Hematopoietic multipotent progenitor cell treated with erythropoietin and hydrocortisone succinate and interleukin-3 and kit ligand, for 15 days (in vitro differentiated cells): ENCODE measurements at regions not wholly inside any gene's neighbourhood (a gene's known extent, or its start where the extent isn't known, plus 50 kb on each side); places are given as distances from the start of the nearest gene placed in this dataset.

Experiments used
- DNase-seq: peaks from one replicate; pipeline ENCODE4 v3.0.0-alpha.2; 2015; ENCODE audit warnings: low spot score

DNA sequence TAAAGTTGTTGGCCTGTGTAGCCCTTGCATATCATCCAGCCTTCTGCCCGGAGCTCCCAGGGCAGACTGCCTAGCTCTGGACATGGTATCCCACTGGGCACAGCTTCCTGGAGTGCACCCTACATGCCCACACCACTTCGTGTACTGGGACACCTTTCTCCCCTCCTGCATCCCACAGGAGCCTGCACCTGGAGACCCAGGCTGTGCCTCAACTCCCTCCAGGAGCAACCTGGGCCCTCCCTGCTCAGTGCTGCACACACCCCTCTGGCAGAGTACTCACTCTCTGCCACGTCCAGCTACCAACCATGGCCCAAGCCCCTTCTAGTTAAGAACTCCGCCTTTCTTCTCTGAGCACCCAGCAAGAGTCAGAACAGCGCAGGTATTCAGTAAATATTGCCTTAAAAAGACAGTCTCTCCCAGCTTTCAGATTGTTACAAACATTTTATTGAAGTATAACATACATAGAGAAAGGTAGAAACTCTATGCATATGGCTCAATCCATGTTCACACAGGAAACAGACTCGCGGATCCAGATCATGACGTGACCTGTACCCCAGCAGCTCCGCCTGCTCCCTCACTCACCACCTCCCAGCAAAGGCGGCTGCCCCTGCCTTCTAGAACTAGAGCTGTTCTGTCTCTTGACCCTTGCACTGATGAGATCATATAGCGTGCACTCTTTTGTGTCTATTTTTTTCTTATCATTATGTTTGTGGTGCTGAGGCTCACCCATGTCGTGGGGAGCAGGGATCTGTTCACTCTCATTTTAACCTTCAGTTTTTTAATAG is 98.4 kb upstream of the MYCN start:
- DNase-seq = no peak

DNA sequence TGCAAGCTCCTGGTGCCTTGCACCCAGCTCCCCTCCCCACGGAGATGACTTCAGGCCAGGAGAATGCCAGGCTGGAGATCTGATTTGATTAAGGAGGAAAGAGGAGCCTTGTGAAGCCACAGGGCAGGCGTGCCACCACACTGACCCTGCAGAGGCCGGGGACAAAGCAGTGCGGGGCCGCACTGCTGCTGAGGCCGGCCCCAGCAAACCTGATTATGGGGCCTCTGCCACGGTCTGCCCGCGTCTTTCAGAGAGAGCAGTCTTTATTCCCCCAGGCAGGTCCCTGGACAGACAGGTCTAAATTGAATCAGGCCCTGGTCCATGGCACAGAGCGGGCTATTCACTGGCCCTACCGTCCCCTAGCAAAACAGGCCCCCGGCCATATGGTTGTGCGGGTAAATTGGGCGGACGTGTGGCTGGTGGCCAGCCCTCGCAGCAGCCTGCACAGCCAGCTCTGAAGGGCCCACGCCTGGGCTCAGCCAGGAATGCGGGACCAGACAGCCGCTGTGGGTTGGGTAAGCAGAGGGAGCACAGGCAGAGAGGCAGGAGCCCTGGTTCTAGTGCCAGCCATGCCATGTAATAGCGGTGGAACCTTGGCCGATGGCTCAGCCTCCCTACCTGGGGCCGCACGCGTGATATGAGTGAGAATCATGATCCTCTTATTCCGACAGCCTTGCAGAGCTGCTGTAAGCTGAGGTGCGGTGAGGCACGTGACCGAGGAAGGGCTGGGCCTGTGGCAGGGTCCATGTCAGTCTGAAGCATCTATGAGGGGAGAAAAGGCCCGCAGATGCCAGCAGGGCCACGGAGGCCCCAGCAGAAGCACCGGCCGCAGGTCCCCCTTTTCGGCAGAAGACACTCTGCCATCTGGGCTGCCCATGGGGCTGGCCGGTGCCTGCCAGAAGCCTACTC is 97.3 kb upstream of the MYCN start:
- no peak for DNase-seq

DNA sequence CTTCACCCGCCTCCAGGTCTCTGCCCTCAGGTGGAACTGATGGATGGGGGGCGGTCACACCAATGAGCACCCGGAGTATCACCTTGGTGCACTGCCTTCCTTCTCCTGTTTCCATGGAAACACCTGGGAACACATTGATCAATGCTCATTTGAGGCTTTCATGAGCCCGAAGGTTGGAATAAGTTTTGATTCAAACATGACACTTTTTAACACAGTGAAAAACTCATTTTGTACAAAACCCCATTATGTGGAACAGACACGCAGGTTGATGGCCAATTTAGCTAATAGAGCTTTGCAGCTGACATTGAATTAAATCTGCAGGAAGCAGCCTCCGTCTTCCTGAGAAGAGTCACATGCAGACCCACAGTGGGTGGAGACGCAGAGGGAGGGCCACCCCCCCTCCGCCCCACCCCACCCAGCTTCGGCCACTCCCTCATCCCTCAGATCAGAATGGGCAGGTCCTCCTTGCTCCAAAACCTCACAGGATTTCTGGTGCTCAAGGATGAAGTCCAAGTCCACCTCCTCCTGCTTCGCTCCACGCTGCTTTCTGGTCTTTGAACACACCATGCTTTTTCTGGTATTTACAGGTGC is 96.0 kb upstream of the MYCN start:
- DNase-seq = peak; percentile 4

DNA sequence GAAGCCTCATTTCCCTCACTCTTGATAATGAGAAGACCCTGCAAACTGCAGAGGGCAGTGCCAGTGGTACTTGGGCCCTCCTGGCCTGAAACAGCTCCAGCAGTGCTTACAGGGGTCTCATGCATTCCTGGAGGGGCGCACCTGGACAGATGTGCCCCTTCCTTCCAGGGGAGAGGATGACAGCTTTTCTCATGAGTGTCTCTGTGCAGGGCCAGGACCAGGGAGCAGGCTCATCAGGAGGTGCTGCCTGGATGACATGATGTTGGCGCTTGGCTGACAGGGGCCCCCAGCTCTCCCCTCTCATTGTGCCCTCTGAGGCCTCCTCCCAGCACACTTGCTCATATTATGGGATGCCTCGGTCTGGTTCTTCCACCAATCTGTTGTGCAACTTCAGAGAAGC is 95.1 kb upstream of the MYCN start:
- no peak for DNase-seq

DNA sequence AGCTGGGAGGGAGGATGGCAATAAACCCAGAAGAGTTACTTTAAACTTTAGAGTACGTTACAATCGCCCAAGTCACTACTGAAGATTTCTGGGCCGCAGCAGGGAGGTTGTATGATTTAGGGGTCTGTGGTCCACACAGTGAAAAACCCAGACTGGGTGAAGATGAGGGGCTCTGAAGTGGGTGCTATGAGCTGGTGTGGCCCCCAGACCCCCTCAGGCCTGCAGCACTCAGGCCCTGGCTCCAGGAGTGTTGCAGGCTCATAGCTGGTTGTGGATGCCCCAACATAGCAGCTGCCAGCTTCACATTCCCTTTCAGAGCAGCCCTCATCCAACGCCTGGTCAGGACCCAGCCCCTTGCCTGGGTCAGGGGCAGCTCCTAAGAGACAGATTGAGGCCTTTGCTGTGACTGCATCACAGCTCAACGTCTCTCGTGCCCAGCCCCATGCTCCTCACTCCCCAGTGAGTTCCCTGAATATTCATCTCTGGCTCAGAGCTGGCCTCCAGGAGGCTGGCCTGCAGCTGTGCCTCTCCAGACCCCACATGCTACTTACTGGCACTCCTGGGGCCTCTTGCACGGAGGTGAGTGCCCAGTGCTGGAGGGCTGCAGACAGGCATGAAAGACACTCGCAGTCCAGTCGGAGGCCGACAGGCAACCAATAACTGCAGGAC is 94.5 kb upstream of the MYCN start:
- DNase-seq = no peak

DNA sequence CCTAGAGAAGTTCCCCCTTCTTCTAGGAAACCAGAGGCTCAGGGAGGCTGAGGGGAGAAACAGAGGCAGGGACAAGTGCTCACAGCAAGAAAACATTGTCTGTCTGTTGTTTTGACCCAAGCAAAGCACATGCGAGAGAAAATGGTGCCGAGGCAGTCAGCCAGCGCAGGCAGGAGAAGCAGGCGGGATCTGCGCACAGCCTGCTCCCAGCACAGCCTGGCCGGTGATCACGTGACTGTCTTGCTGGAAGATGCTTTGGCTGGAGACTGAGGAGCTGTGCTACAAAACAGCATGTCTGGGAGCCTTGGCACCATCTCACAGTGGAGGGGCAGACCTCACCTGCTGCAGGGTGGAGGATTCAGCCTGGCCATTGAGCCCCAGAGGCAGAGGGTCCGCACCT is 93.7 kb upstream of the MYCN start:
- no peak for DNase-seq

DNA sequence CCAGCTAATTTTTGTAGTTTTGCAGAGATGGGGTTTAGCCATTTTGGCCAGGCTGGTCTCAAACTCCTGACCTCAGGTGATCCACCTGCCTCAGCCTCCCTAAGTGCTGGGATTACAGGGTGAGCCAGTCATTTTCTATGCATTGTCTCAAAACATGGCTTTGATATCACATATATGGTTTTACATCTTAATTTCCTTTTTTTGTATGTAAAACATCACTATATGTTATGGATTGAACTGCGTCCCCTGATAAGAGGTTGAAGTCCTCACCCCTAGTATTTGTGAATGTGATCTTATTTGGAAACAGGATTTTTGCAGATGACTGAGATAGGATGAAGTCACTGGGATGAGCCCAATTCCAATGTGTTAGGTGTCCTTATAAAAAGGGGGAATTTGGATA is 89.8 kb upstream of the MYCN start:
- no peak for DNase-seq

DNA sequence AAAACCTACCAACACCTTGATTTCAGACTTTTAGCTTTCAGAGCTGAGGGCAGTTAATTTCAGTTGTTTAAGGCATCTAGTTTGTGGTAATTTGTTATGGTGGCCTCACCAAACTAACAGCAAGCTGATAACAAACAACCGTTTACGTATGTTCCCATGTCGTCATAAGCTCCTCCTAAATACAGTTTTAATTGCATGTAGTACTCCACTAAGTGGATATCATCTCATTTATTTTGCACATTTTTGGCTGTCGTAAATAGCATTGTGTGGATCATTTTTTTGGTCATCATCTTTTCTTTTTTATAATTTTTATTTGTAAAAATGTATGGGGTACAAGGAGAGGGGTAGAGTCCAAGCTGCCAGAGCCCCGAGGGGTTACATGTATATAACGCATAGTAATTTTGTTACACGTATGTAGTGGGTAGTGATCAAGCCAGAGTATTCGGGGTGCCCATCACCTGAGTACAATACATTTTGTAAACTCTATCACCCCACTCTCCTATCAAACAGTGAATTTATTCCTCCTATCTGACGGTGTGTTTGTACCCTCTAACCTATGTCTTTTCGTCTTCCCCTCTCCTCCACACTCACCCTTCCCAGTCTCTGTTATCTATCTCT is 89.2 kb upstream of the MYCN start:
- no peak for DNase-seq

DNA sequence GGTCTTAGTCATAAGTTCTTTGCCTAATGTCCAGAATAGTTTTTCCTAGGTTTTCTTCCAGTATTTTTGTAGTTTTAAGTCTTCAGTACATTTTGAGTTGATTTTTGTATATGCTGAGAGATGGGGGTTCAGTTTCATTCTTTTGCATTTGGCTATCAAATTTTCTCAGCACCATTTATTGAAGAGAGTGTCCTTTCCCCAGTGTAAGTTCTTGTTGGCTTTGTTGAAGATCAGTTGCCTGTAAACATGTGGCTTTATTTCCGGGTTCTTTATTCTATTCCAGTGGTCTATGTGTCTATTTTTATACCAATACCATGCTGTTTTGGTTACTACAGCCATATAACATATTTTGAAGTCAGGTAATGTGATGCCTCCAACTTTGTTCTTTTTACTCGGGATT is 87.5 kb upstream of the MYCN start:
- DNase-seq = no peak

DNA sequence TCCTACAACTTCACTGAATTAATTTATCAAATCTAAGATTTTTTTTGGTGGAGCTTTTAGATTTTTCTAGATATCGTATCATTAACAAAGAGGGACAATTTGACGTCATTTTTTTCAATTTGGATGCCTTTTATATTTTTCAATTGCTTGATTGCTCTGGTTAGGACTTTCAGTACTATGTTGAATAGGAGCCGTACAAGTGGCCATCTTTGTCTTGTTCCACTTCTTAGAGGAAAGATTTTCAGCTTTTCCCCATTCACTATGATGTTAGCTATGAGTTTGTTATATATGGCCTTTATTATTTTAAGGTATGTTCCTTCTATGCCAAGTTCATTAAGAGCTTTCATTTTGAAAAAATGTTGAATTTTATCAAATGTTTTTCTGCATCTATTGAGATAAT is 86.4 kb upstream of the MYCN start:
- DNase-seq = no peak

DNA sequence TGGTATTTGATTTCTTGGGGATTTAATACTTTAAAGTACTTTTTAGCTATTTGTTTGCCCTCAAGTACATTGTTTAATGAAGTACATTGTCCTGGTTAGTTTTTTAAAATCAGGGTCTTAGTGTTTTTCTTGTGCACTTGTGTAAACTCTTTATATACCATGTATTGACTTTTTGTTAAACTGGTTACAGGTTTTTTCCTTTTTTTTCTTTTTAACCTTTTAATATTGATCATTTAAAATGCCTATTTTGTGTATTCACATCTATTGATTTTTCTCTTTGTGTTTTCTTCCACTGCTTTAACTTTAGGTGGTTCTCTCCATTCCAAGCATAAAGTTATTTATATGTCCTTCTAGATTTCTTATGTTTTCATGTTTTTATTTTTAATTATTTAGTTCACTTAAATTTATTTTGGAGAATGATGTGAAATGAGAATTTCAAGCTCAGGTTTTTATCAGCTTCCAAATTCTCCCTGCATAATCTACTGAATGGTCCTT is 84.5 kb upstream of the MYCN start:
- no peak for DNase-seq

DNA sequence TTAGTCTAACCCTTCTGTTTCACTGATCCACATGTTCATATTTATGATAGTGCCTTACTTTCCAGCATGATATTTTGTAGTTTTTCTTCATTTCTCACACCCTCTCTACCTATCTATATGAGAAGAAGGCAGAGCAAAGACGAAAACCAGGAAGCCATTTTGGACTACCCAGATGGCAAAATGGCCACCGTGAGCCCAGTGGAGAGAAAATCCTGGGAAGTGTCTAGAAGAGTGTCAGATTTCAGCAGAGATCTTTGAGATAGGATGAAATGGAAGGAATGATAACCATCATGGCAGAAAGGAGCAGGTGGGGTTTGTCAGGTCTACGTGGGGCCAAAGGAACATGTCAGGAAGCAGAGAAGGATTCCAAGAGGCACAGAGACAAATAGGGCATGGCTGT is 84.0 kb upstream of the MYCN start:
- DNase-seq = no peak

DNA sequence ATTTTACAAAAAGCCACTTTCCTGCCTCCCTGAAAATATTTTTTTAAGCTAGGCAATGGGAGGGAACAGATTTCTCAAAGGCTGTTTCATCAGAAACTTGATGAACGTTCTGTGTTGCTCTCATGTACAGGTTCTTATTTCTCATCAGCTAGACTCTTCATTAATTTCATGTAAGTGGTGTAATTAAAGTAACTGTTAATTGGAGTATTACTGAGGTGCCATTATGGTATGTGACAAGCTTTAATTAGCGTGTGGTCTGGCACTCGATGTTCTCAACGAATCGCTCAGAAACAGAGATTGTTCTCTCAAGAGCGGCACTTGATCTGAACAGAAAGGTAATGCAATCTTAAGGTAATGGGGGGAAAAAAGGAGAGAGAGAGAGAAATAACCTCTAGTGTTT is 81.9 kb upstream of the MYCN start:
- no peak for DNase-seq

DNA sequence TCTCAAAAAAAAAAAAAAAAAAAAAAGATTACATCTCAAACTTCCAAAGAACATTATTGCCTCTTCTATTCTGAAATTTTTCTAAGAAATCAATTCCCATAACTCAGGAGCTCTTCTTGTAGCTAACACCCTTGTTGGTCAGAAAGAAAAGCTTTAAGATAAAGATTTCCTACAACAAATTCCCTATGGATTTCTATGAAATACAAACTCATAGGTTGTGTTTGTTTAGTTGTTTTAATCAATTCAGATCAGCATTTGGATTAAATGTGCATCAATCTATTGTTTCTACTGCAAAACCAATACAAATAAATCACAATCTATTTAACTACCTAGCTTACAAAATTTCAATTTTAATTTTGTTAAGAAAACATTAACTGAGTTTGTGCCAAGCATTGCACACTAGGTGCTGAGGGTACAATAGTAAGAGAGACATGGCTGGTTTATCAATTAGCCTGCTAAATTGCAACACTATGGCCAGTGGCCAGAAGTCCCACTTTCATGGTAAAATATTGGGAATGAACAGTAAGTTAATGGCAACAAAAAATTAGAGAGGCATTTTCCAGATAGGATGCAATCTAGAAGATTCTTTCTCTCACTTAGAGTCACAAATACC is 80.2 kb upstream of the MYCN start:
- DNase-seq = no peak

DNA sequence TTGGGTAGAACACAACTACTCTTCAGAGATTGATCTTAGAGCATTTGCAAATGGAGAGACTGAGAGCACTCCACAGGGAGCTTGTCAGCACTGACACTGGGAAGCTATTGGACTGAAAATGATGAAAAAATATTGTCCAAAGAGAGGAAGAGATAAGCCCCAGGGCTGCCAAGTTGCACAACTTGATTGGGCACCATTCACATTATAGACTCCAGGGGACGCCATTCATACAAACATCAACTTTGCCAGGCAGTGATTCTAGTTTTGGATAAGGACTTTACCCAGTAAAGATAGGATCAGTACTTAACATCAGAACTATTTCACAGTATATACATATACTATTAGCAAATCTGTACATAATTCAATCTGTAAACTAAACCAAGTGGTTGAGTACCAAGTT is 79.6 kb upstream of the MYCN start:
- DNase-seq = no peak

DNA sequence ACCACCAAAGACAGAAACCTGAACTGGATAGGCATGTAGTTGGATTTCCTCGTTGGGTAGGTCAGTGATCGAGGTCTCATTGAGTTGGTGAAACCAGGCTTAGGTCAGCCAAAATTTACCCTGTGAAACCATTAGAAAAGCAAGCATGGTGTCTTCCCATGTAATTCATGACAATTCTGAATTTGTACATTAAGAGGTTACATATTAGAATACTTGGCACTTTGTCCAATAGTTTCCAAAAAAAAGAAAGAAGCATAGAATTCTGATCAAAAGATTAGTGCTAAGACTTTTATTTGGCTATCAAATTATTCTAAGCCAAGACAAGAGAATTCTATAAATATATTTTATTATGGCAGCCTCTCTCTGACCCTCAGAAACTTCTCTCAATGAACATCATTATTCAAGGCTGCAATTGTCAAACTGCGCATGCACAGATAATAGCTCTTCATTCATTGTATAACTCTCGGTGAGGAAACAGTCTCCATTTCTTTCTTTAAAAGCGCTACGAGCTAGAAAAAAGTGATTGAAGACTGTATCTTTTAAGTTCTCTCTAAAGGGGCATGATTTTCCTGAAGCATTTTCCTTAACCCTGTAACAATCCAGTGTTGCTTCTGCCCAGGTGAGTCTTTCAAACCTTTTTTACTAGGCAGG is 79.1 kb upstream of the MYCN start:
- no peak for DNase-seq

DNA sequence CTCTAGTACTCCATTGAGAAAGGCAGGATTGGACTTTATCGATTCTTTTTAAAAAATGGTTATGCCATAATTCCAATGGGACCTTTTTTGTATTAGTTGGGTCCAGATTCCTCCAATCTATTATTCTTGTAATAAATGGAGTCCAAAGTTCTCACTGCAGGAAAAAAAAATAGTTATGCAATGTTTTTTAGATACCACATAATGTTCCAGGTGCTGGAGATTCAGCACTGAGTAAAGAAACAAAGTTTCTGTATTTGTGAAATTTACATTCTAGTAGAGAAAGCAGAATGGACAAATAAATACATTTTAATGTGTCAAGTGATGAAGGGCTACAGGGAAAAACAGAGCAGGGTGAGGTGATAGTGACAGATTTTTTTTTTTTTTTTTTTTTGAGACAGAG is 78.5 kb upstream of the MYCN start:
- no peak for DNase-seq

DNA sequence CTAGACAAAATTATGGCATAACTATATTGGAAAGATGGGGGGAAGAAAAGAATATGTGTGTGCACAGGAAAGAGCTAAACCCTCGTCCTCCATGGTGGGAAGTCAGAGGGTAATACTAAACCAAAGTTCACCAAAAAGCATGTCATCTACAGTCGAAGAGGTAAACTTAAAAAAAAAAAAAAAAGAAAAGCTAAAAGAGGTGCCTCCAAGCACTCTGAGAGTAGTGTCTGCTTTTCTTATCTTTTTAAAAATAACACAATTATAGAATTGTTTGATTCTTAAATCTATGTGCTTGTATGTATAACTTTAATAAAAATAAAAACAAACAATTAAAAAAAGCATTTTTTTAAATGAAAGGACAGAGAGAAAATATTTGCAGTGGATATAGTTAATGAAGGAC is 77.3 kb upstream of the MYCN start:
- DNase-seq = no peak

DNA sequence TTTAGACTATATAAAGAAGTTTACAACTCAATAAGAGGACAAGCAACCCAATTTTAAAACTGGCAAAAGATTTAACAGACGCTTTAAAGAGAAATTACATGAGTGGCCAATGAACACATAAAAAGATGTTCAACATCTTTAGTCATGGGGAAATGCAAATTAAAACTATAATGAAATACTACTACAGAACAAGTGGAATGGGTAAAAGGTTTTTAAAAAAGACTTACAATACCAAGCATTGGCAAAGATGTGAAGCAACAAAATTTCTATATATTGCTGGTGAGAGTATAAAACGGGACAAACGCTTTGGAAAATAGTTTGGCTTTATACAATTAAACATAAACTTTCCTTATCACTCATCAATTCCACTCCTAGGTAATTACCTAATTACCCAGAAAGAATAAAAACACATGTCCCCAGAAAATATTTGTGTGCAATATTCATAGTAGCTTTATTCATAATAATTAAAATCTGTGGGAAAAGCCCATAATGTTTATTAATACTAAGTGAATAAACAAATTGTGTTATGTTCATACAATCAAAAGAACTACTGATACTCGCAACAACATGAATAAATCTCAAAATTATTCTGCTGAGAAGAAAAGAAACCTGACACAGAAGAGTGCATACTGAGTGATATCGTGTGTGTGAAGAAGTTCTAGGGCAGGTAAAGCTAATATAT is 76.7 kb upstream of the MYCN start:
- DNase-seq = no peak

DNA sequence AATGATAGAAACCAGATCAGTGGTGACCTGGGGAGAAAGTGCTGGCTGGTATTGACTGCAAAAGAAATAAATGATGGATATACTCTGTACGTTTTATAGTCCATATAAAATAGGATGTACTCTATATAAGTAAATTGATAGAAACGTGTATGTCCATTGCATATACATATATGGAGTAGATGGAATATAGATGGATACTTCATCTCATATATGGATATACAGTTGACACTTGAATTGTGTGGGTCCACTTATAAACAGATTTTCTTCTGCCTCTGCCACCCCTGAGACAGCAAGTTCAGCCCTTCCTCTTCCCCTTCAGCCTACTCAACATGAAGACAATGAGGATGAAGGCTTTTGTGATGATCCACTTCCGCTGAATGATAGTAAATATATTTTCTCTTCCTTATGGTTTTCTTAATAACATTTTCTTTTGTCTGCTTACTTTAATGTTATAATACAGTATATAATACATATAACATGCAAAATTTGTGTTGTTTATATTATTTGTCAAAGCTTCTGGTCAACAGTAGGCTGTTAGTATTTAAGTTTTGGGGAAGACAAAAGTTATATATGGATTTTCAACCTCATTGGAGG is 76.1 kb upstream of the MYCN start:
- DNase-seq = no peak
